OCI-LY1 (cell line): ENCODE measurements at regions not wholly inside any gene's neighbourhood (a gene's known extent, or its start where the extent isn't known, plus 50 kb on each side); places are given as distances from the start of the nearest gene placed in this dataset.

Source experiments
- EZH2 ChIP-seq: fragments of 200-600 bp; sonication (generic), shearing (Covaris generic); IDR thresholded peaks from 2 replicates; pipeline ENCODE4 v1.8.0; 2017; ENCODE audit warnings: borderline replicate concordance, mixed run types, mild to moderate bottlenecking, antibody characterized with exemption, low read length, moderate library complexity, mixed read lengths
- TF ChIP-seq, protein P1 (sequence below): fragments of 200-600 bp; sonication (generic), shearing (Covaris generic); IDR thresholded peaks from 2 replicates; pipeline ENCODE4 v1.5.1; 2017; ENCODE audit warnings: mild to moderate bottlenecking, antibody characterized with exemption, low read length, moderate library complexity, mixed read lengths

DNA sequence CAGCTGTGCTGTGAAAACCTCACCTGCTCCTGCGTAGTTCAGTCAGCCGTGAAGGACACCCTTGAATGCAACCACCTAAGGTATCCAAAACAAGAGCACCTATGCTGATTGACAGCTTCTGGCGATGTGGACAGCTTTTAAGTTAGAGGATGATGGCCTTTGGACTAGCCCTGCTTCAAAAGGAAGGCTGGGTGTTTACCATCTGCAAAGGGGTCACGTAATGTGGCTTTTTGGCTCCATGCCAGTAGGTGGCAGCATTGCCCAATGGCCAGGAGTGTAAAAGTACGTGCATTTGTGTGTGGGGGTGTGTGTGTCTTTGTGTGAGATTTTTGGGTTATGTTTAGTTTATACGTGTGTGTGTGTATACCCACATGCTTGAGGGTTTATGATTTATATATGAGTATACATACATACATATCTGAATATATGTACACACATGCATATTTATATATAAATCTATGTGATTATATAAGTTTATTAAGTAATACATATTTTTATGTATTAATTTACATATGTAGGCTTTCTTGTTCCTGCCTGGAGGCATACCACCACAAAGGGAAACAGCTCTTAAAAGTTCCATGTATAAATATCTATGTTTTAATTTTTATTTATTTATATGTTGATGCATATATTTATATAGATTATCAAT, 236.3 kb upstream of the ANKRD30A start:
- TF ChIP-seq, protein P1, sequence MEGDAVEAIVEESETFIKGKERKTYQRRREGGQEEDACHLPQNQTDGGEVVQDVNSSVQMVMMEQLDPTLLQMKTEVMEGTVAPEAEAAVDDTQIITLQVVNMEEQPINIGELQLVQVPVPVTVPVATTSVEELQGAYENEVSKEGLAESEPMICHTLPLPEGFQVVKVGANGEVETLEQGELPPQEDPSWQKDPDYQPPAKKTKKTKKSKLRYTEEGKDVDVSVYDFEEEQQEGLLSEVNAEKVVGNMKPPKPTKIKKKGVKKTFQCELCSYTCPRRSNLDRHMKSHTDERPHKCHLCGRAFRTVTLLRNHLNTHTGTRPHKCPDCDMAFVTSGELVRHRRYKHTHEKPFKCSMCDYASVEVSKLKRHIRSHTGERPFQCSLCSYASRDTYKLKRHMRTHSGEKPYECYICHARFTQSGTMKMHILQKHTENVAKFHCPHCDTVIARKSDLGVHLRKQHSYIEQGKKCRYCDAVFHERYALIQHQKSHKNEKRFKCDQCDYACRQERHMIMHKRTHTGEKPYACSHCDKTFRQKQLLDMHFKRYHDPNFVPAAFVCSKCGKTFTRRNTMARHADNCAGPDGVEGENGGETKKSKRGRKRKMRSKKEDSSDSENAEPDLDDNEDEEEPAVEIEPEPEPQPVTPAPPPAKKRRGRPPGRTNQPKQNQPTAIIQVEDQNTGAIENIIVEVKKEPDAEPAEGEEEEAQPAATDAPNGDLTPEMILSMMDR = peak; percentile 86
- TF ChIP-seq EZH2 = no peak
